ENCODE measurements at regions not wholly inside any gene's neighbourhood (a gene's known extent, or its start where the extent isn't known, plus 50 kb on each side); places are given as distances from the start of the nearest gene placed in this dataset.

- no peak for TF ChIP-seq POLR2A (IDR thresholded peaks at IDR 0.05; ENCODE audit: low read length)
- TF ChIP-seq GATA1 (IDR thresholded peaks at IDR 0.05; ENCODE audit: low read depth, low read length) = no peak
Observed at GRCh38 chr1:186557147-186557777, 96.3 kb upstream of the PDC start.
